Thyroid gland (tissue), 4 donors: ENCODE measurements at regions not wholly inside any gene's neighbourhood (a gene's known extent, or its start where the extent isn't known, plus 50 kb on each side); places are given as distances from the start of the nearest gene placed in this dataset.

ENCODE experiments used
- CTCF ChIP-seq, 6 experiments: fragments of 200-600 bp in 3 of 6; fragments of 450-650 bp in 3 of 6; sonication (generic) in 3 of 6; IDR thresholded peaks; one replicate each; pipeline ENCODE4 v1.5.1; 2016 to 2019; ENCODE audit warnings: antibody characterized with exemption in 6 of 6, mild to moderate bottlenecking in 2 of 6, inconsistent platforms in 1 of 6, moderate library complexity in 1 of 6
- POLR2A ChIP-seq, 2 donors: fragments of 450-650 bp; IDR thresholded peaks; one replicate each; pipeline ENCODE4 v1.6.1; 2017; ENCODE audit warnings: antibody characterized with exemption in 2 of 2, mild to moderate bottlenecking in 2 of 2, moderate library complexity in 1 of 2

- TF ChIP-seq CTCF (IDR thresholded peaks at IDR 0.05) (no peak), POLR2A (IDR thresholded peaks at IDR 0.05) (no peak)
These were observed 200.4 kb downstream of the UTRN start for GRCh38 chr6:144485531-144485930.
